ENCODE measurements at regions not wholly inside any gene's neighbourhood (a gene's known extent, or its start where the extent isn't known, plus 50 kb on each side); places are given as distances from the start of the nearest gene placed in this dataset.

GRCh38 chr1:219088778-219089557, 84.7 kb upstream of the LYPLAL1 start (continued):
- TF ChIP-seq FOS (IDR thresholded peaks at IDR 0.05; ENCODE audit: borderline replicate concordance, extremely low read depth, insufficient read length) = no peak
- TF ChIP-seq RCOR1 (conservative IDR thresholded peaks at IDR 0.05; ENCODE audit: low read depth, low read length) = no peak
- no peak for TF ChIP-seq ATF7 (IDR thresholded peaks at IDR 0.05; ENCODE audit: low read depth)
- no peak for TF ChIP-seq EP300 (IDR thresholded peaks at IDR 0.05; ENCODE audit: borderline replicate concordance in 1 of 2, control insufficient read depth in 1 of 2, low read depth in 2 of 2, low read length in 2 of 2)
- no peak for TF ChIP-seq CHD2 (IDR thresholded peaks at IDR 0.05; ENCODE audit: borderline replicate concordance, low read depth, low read length)

DNA sequence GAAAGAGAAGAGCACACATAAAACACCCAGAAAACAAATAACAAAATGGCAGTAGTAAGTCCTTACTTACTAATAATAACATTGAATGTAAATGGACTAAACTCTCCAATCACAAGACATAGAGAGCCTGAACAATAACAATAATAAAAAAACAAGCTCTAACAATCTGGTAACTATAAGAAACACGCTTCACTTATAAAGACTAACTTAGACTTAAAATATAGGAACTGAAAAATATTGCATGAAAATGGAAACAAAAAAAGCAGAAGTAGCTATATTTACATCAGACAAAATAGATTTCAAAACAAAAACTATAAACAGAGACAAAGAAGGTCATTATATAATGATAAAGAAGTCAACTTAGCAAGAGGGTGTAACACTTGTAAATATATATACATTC, 83.1 kb upstream of the LYPLAL1 start:
- ChIA-PET RAD21 (ENCODE audit: unreplicated experiment) (interaction anchor here (1.0 to 5.1 kb wide), 7 partner anchors 9 to 98 kb away, joined by 3 to 34 read pairs (median 3); partner anchors contain the start of gene LYPLAL1), POLR2A (interaction anchor here (0.7 to 1.5 kb wide), 3 partner anchors 84 to 98 kb away, joined by 3 to 8 read pairs (median 4); no protein-coding TSS in a partner anchor), CTCF (interaction anchor here (1.3 to 2.0 kb wide), 4 partner anchors 84 to 117 kb away, joined by 3 to 8 read pairs (median 4); partner anchors contain the start of gene LYPLAL1), SMC1A (ENCODE audit: uncharacterized antibody, unreplicated experiment) (interaction anchor here (0.7 to 2.6 kb wide), 8 partner anchors 9 to 98 kb away, joined by 3 to 13 read pairs (median 6); partner anchors contain the start of gene LYPLAL1)
- Histone ChIP-seq H3K4me1 (ENCODE audit: control insufficient read depth, insufficient read depth, low read length) (peaks cover 21% of the 10 kb centered on the region), H3K4me3 (no peak overlapping the region), H3K79me2 (ENCODE audit: control insufficient read depth, insufficient read depth, low read length) (no peaks in the 10 kb centered on the region), H3K9ac (ENCODE audit: control insufficient read depth, insufficient read depth, low read length) (no peak overlapping the region), H3K4me2 (ENCODE audit: control insufficient read depth, insufficient read depth) (no peak overlapping the region), H3K27me3 (replicated peaks in 1 of 2; ENCODE audit: control insufficient read depth in 2 of 2, insufficient read depth in 2 of 2, low read length in 1 of 2) (no peaks in the 10 kb centered on the region), H3K27ac (ENCODE audit: control insufficient read depth, insufficient read depth) (peak overlapping the region; percentile 51; the same call in 1 of the 2 replicates), H2AFZ (ENCODE audit: control insufficient read depth, low read depth, low read length) (no peak overlapping the region), H3K36me3 (ENCODE audit: control insufficient read depth in 2 of 2, insufficient read depth in 2 of 2, low read length in 1 of 2) (no peaks in the 10 kb centered on the region), H3K9me3 (replicated peaks; ENCODE audit: control insufficient read depth, insufficient read depth, low read length) (no peaks in the 10 kb centered on the region; the same call in 2 of the 3 replicates), H4K20me1 (ENCODE audit: control insufficient read depth, insufficient read depth) (no peaks in the 10 kb centered on the region)
- DNase-seq (ENCODE audit: low read depth, low spot score) = no peak
- ATAC-seq = peak; percentile 86
- no TSS peak for BruUV-seq (replicated peaks)
- intact Hi-C loops (cut with micrococcal nuclease; ENCODE audit: unreplicated experiment) (loop anchor here (2.0 to 5.0 kb wide), 2 partner anchors 42 to 98 kb away; no protein-coding TSS in a partner anchor), in situ Hi-C loops (cut with MboI) (no loop called here)
- WGBS (ENCODE audit: insufficient coverage, insufficient replicate concordance, low lambda C conversion rate, missing lambda C conversion rate) = 0% methylated on average over 1 of the region's 1 CpG
- FAIRE-seq = peak; percentile 94
- TF ChIP-seq KDM1A (IDR thresholded peaks at IDR 0.05; ENCODE audit: borderline replicate concordance) = no peak
- TF ChIP-seq DPF2 (IDR thresholded peaks at IDR 0.05) = peak; percentile 77
- TF ChIP-seq, protein P1, sequence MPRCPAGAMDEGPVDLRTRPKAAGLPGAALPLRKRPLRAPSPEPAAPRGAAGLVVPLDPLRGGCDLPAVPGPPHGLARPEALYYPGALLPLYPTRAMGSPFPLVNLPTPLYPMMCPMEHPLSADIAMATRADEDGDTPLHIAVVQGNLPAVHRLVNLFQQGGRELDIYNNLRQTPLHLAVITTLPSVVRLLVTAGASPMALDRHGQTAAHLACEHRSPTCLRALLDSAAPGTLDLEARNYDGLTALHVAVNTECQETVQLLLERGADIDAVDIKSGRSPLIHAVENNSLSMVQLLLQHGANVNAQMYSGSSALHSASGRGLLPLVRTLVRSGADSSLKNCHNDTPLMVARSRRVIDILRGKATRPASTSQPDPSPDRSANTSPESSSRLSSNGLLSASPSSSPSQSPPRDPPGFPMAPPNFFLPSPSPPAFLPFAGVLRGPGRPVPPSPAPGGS (IDR thresholded peaks at IDR 0.05; ENCODE audit: borderline replicate concordance, insufficient read depth, low read depth, low read length, poor library complexity, severe bottlenecking) = no peak
- TF ChIP-seq, protein P2, sequence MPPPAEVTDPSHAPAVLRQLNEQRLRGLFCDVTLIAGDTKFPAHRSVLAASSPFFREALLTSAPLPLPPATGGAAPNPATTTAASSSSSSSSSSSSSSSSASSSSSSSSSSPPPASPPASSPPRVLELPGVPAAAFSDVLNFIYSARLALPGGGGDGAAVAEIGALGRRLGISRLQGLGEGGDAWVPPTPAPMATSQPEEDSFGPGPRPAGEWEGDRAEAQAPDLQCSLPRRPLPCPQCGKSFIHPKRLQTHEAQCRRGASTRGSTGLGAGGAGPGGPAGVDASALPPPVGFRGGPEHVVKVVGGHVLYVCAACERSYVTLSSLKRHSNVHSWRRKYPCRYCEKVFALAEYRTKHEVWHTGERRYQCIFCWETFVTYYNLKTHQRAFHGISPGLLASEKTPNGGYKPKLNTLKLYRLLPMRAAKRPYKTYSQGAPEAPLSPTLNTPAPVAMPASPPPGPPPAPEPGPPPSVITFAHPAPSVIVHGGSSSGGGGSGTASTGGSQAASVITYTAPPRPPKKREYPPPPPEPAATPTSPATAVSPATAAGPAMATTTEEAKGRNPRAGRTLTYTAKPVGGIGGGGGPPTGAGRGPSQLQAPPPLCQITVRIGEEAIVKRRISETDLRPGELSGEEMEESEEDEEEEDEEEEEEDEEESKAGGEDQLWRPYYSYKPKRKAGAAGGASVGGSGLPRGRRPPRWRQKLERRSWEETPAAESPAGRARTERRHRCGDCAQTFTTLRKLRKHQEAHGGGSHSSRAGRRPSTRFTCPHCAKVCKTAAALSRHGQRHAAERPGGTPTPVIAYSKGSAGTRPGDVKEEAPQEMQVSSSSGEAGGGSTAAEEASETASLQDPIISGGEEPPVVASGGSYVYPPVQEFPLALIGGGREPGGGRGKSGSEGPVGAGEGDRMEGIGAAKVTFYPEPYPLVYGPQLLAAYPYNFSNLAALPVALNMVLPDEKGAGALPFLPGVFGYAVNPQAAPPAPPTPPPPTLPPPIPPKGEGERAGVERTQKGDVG (CRISPR knock-in tag; IDR thresholded peaks at IDR 0.05) = no peak
- no peak for TF ChIP-seq ETV6 (conservative IDR thresholded peaks at IDR 0.05 in 1 of 2, IDR thresholded peaks at IDR 0.05 in 1 of 2; ENCODE audit: borderline replicate concordance in 1 of 2, low read depth in 1 of 2)
- no peak for TF ChIP-seq ZNF207 (IDR thresholded peaks at IDR 0.05; ENCODE audit: borderline replicate concordance)
- TF ChIP-seq GABPA (IDR thresholded peaks at IDR 0.05; ENCODE audit: low read depth) = no peak
- no peak for TF ChIP-seq HSF1 (IDR thresholded peaks at IDR 0.05; ENCODE audit: low read depth, low read length)
- no peak for TF ChIP-seq WRNIP1 (IDR thresholded peaks at IDR 0.05; ENCODE audit: borderline replicate concordance, low read depth, low read length)
- TF ChIP-seq BMI1 (IDR thresholded peaks at IDR 0.05; ENCODE audit: borderline replicate concordance) = peak; percentile 76; the same call in 1 of the 2 replicates

All from GM12878 (cell line).